ENCODE measurements at regions not wholly inside any gene's neighbourhood (a gene's known extent, or its start where the extent isn't known, plus 50 kb on each side); places are given as distances from the start of the nearest gene placed in this dataset.

- Histone ChIP-seq H3K27me3 (no peaks in the 10 kb centered on the region), H3K27ac (no peak overlapping the region), H3K4me1 (no peaks in the 10 kb centered on the region), H3K36me3 (ENCODE audit: low read depth, missing control alignments) (no peaks in the 10 kb centered on the region), H3K9me3 (no peaks in the 10 kb centered on the region), H3K4me3 (no peak overlapping the region)
- DNase-seq, result no peak
- intact Hi-C loops (cut with DNase I; ENCODE audit: low total_unique reads), result no loop called here
- no peak for TF ChIP-seq POLR2A (IDR thresholded peaks at IDR 0.05)
- 65 to 80% methylated on average over 4 of the region's 4 CpGs for WGBS, 2 donors
Measured at GRCh38 chr20:41978875-41979274, 360.7 kb upstream of the CHD6 start.

- no peak for DNase-seq
- Histone ChIP-seq H3K27me3 (no peaks in the 10 kb centered on the region), H3K27ac (no peak overlapping the region), H3K4me1 (no peaks in the 10 kb centered on the region), H3K9me3 (no peaks in the 10 kb centered on the region), H3K36me3 (ENCODE audit: low read depth, missing control alignments) (no peaks in the 10 kb centered on the region), H3K4me3 (no peak overlapping the region)
- TF ChIP-seq CTCF (IDR thresholded peaks at IDR 0.05) (no peak), POLR2A (IDR thresholded peaks at IDR 0.05) (no peak)
- WGBS, 2 donors, result 87 to 92% methylated on average over 4 of the region's 4 CpGs
- intact Hi-C loops (cut with DNase I; ENCODE audit: low total_unique reads), result no loop called here
Measured at GRCh38 chr20:41978246-41978790, 360.1 kb upstream of the CHD6 start.

- no peak for TF ChIP-seq CTCF (IDR thresholded peaks at IDR 0.05)
- no peak for TF ChIP-seq POLR2A (IDR thresholded peaks at IDR 0.05)
- no peak overlapping the region for H3K27ac ChIP-seq
- intact Hi-C loops (cut with DNase I; ENCODE audit: low total_unique reads), result no loop called here
- H3K4me3 ChIP-seq, result no peak overlapping the region
- no peaks in the 10 kb centered on the region for H3K27me3 ChIP-seq
- H3K4me1 ChIP-seq, result no peaks in the 10 kb centered on the region
- H3K36me3 ChIP-seq (ENCODE audit: low read depth, missing control alignments), result no peaks in the 10 kb centered on the region
- WGBS, 2 donors, result 37 to 50% methylated on average over 6 of the region's 6 CpGs
- no peak for DNase-seq
- H3K9me3 ChIP-seq, result no peaks in the 10 kb centered on the region
Measured at GRCh38 chr20:41969656-41970055, 351.5 kb upstream of the CHD6 start.

- Histone ChIP-seq H3K9me3 (no peaks in the 10 kb centered on the region), H3K36me3 (ENCODE audit: low read depth, missing control alignments) (no peaks in the 10 kb centered on the region), H3K4me3 (no peak overlapping the region), H3K4me1 (no peaks in the 10 kb centered on the region), H3K27ac (no peak overlapping the region), H3K27me3 (no peaks in the 10 kb centered on the region)
- 79 to 84% methylated on average over 7 of the region's 7 CpGs for WGBS, 2 donors
- DNase-seq, result no peak
- intact Hi-C loops (cut with DNase I; ENCODE audit: low total_unique reads), result no loop called here
- no peak for TF ChIP-seq POLR2A (IDR thresholded peaks at IDR 0.05)
- TF ChIP-seq CTCF (IDR thresholded peaks at IDR 0.05), result no peak
Measured at GRCh38 chr20:41960166-41960565, 342.0 kb upstream of the CHD6 start.

- intact Hi-C loops (cut with DNase I; ENCODE audit: low total_unique reads), result no loop called here
- DNase-seq, result no peak
- WGBS, 2 donors, result 88 to 100% methylated on average over 1 of the region's 1 CpG
- no peaks in the 10 kb centered on the region for H3K4me1 ChIP-seq
- H3K27me3 ChIP-seq, result no peaks in the 10 kb centered on the region
- no peaks in the 10 kb centered on the region for H3K9me3 ChIP-seq
- TF ChIP-seq CTCF (IDR thresholded peaks at IDR 0.05) (no peak), POLR2A (IDR thresholded peaks at IDR 0.05) (no peak)
- H3K27ac ChIP-seq, result no peak overlapping the region
- no peaks in the 10 kb centered on the region for H3K36me3 ChIP-seq (ENCODE audit: low read depth, missing control alignments)
- H3K4me3 ChIP-seq, result no peak overlapping the region
Measured at GRCh38 chr20:41958391-41958790, 340.2 kb upstream of the CHD6 start.

All from testis (tissue), 2 donors.